Neural cell (in vitro differentiated cells): ENCODE measurements at regions not wholly inside any gene's neighbourhood (a gene's known extent, or its start where the extent isn't known, plus 50 kb on each side); places are given as distances from the start of the nearest gene placed in this dataset.
"Not testable (repeated sequence)": the region's sequence is repeated elsewhere in the genome, so short reads cannot be mapped to it uniquely, and the experiment has no call there.

Experiments
- H2AFZ ChIP-seq: fragments of 200-600, 300-800 bp; sonication (generic), shearing (Covaris generic); 2 replicates; pipeline ENCODE4 v1.6.0; 2014; ENCODE audit warnings: low read depth, mild to moderate bottlenecking, antibody characterized with exemption, low read length, moderate library complexity
- H3F3A ChIP-seq: fragments of 200-600 bp; shearing (Covaris generic); 2 replicates; pipeline ENCODE4 v1.6.1; 2016; ENCODE audit warnings: mild to moderate bottlenecking, moderate library complexity, mixed read lengths, antibody characterized with exemption, low read length; ENCODE audit not compliant: insufficient read depth, poor library complexity, severe bottlenecking
- H3K27ac ChIP-seq: fragments of 200-600, 300-800 bp; sonication (generic), shearing (Covaris generic); 2 replicates; pipeline ENCODE4 v1.5.1; 2014; ENCODE audit warnings: mild to moderate bottlenecking, low read length, moderate library complexity
- H3K27me3 ChIP-seq: fragments of 300-800, 200-600 bp; sonication (generic), shearing (Covaris generic); 2 replicates; pipeline ENCODE4 v1.6.0; 2014; ENCODE audit warnings: mild to moderate bottlenecking, low read depth, low read length, moderate library complexity; ENCODE audit not compliant: insufficient read depth
- H3K36me3 ChIP-seq: fragments of 300-800, 200-600 bp; sonication (generic), shearing (Covaris generic); 2 replicates; pipeline ENCODE4 v1.5.1; 2014; ENCODE audit warnings: mild to moderate bottlenecking, antibody characterized with exemption, low read length, moderate library complexity; ENCODE audit not compliant: insufficient read depth
- H3K4me2 ChIP-seq: fragments of 300-800, 200-600 bp; sonication (generic), shearing (Covaris generic); 2 replicates; pipeline ENCODE4 v1.6.0; 2014; ENCODE audit warnings: mild to moderate bottlenecking, low read length
- H3K4me3 ChIP-seq: fragments of 300-800, 200-600 bp; sonication (generic), shearing (Covaris generic); 2 replicates; pipeline ENCODE4 v1.5.1; 2014; ENCODE audit warnings: mild to moderate bottlenecking, low read length, moderate library complexity
- H3K79me2 ChIP-seq: fragments of 200-600 bp; shearing (Covaris generic); replicated peaks from 2 replicates; pipeline ENCODE4 v1.6.0; 2014; ENCODE audit warnings: mild to moderate bottlenecking, low read length, moderate library complexity; ENCODE audit not compliant: insufficient read depth
- H3K9ac ChIP-seq: fragments of 300-800, 200-600 bp; sonication (generic), shearing (Covaris generic); 2 replicates; pipeline ENCODE4 v1.6.1; 2016; ENCODE audit warnings: mild to moderate bottlenecking, low read length, mixed read lengths
- H3K9me2 ChIP-seq: fragments of 200-600 bp; shearing (Covaris generic); 2 replicates; pipeline ENCODE4 v1.6.1; 2016; ENCODE audit warnings: mild to moderate bottlenecking, low read length, mixed read lengths; ENCODE audit not compliant: insufficient read depth
- H3K9me3 ChIP-seq: fragments of 200-600, 300-800 bp; sonication (generic), shearing (Covaris generic); 2 replicates; pipeline ENCODE4 v1.6.1; 2016; ENCODE audit warnings: mild to moderate bottlenecking, mixed run types, low read length, moderate library complexity, mixed read lengths
- H4K20me1 ChIP-seq: fragments of 200-600 bp; shearing (Covaris generic); 2 replicates; pipeline ENCODE4 v1.6.1; 2016; ENCODE audit warnings: mild to moderate bottlenecking, mixed run types; ENCODE audit not compliant: insufficient read depth
- CTCF ChIP-seq: fragments of 450-650 bp; IDR thresholded peaks from 2 replicates; pipeline ENCODE4 v1.5.1; 2014; ENCODE audit warnings: antibody characterized with exemption, mild to moderate bottlenecking, moderate library complexity; ENCODE audit not compliant: poor library complexity, severe bottlenecking
- EP300 ChIP-seq: fragments of 450-650 bp; conservative IDR thresholded peaks from 2 replicates; pipeline ENCODE4 v1.6.1; 2014; ENCODE audit warnings: antibody characterized with exemption, mild to moderate bottlenecking, moderate library complexity; ENCODE audit not compliant: poor library complexity, severe bottlenecking
- EZH2 ChIP-seq: fragments of 200-600, 300-800 bp; shearing (Covaris generic), sonication (generic); IDR thresholded peaks from 2 replicates; pipeline ENCODE4 v1.6.1; 2014; ENCODE audit warnings: antibody characterized with exemption, low read length, borderline replicate concordance, mild to moderate bottlenecking; ENCODE audit not compliant: insufficient read depth, poor library complexity, severe bottlenecking
- MXI1 ChIP-seq: fragments of 450-650 bp; conservative IDR thresholded peaks from 2 replicates; pipeline ENCODE4 v1.6.1; 2014; ENCODE audit warnings: antibody characterized with exemption, mild to moderate bottlenecking; ENCODE audit not compliant: poor library complexity, severe bottlenecking
- POLR2AphosphoS5 ChIP-seq: IDR thresholded peaks from 2 replicates; pipeline ENCODE4 v1.6.1; 2012
- RAD21 ChIP-seq: fragments of 450-650 bp; conservative IDR thresholded peaks from 2 replicates; pipeline ENCODE4 v1.6.1; 2014; ENCODE audit warnings: antibody characterized with exemption, mild to moderate bottlenecking, moderate library complexity
- REST ChIP-seq: IDR thresholded peaks from 2 replicates; pipeline ENCODE4 v1.6.1; 2012; ENCODE audit warnings: borderline replicate concordance
- SMC3 ChIP-seq: fragments of 450-650 bp; conservative IDR thresholded peaks from 2 replicates; pipeline ENCODE4 v1.6.1; 2014; ENCODE audit warnings: antibody characterized with exemption, mild to moderate bottlenecking, moderate library complexity; ENCODE audit not compliant: poor library complexity
- TAF1 ChIP-seq: IDR thresholded peaks from 2 replicates; pipeline ENCODE4 v1.6.1; 2012; ENCODE audit warnings: low read depth

- TF ChIP-seq POLR2AphosphoS5 (no peak), RAD21 (no peak), SMC3 (no peak), TAF1 (no peak), REST (no peak), EZH2 (no peak), MXI1 (no peak), CTCF (no peak), EP300 (no peak)
- no peak overlapping the region for H3K4me2 ChIP-seq
- H3K27ac ChIP-seq, result no peak overlapping the region
- no peaks in the 10 kb centered on the region for H3K27me3 ChIP-seq
- H4K20me1 ChIP-seq, result no peaks in the 10 kb centered on the region
- no peak overlapping the region for H2AFZ ChIP-seq
- H3F3A ChIP-seq, result no peaks in the 10 kb centered on the region
- no peak overlapping the region for H3K9ac ChIP-seq
- H3K79me2 ChIP-seq, result no peaks in the 10 kb centered on the region
- no peaks in the 10 kb centered on the region for H3K36me3 ChIP-seq
- no peak overlapping the region for H3K4me3 ChIP-seq
- no peaks in the 10 kb centered on the region for H3K9me3 ChIP-seq
- H3K9me2 ChIP-seq, result no peaks in the 10 kb centered on the region
Measured at GRCh38 chr10:22135591-22135990, 82.2 kb downstream of the EBLN1 start.

- Histone ChIP-seq H3K27me3 (no peaks in the 10 kb centered on the region), H3K9me3 (no peaks in the 10 kb centered on the region), H3K36me3 (no peaks in the 10 kb centered on the region), H3K4me2 (no peak overlapping the region), H3K9me2 (no peaks in the 10 kb centered on the region), H3F3A (no peaks in the 10 kb centered on the region), H3K9ac (no peak overlapping the region), H4K20me1 (no peaks in the 10 kb centered on the region), H2AFZ (no peak overlapping the region), H3K4me3 (no peak overlapping the region), H3K27ac (no peak overlapping the region), H3K79me2 (no peaks in the 10 kb centered on the region)
- TF ChIP-seq RAD21 (no peak), EZH2 (no peak), EP300 (peak; percentile 88), POLR2AphosphoS5 (peak; percentile 96)
Measured at GRCh38 chr10:22133749-22134624, 83.8 kb downstream of the EBLN1 start.

- H3F3A ChIP-seq, H3K9ac ChIP-seq, H3K79me2 ChIP-seq, H3K36me3 ChIP-seq, H3K9me3 ChIP-seq, H3K27me3 ChIP-seq, H3K9me2 ChIP-seq, H3K4me2 ChIP-seq, H3K4me3 ChIP-seq, H2AFZ ChIP-seq, H4K20me1 ChIP-seq, H3K27ac ChIP-seq: not testable (repeated sequence)
Measured at GRCh38 chr10:22130824-22131223, 87.0 kb downstream of the EBLN1 start.

GRCh38 chr10:22129612-22130011 lies 88.2 kb downstream of the EBLN1 start:
- H3K4me3 ChIP-seq, H3K27ac ChIP-seq, H3K27me3 ChIP-seq, H3K4me2 ChIP-seq, H2AFZ ChIP-seq, H3K36me3 ChIP-seq, H3K9ac ChIP-seq, H3F3A ChIP-seq, H3K9me2 ChIP-seq, H3K79me2 ChIP-seq, H3K9me3 ChIP-seq, H4K20me1 ChIP-seq: not testable (repeated sequence)

- H3K27me3 ChIP-seq, H3K9ac ChIP-seq, H3K9me3 ChIP-seq, H3K27ac ChIP-seq, H3K9me2 ChIP-seq, H3K4me3 ChIP-seq, H3K79me2 ChIP-seq, H3K4me2 ChIP-seq, H2AFZ ChIP-seq, H3K36me3 ChIP-seq, H4K20me1 ChIP-seq, H3F3A ChIP-seq: not testable (repeated sequence)
Measured at GRCh38 chr10:22121181-22121580, 96.6 kb downstream of the EBLN1 start.
